Peyer's patch (tissue), 4 donors: ENCODE measurements at regions not wholly inside any gene's neighbourhood (a gene's known extent, or its start where the extent isn't known, plus 50 kb on each side); places are given as distances from the start of the nearest gene placed in this dataset.

Source experiments
- DNase-seq, 3 donors: peaks; one replicate each; pipeline ENCODE4 v3.0.0-alpha.2; 2017 to 2019
- H3K27ac ChIP-seq, 4 donors: fragments of 200-600 bp; sonication (generic); one replicate each; pipeline ENCODE4 v1.5.1; 2016 to 2019
- H3K27me3 ChIP-seq, 2 donors: fragments of 200-600 bp; sonication (generic); one replicate each; pipeline ENCODE4 v1.5.1; 2019
- H3K36me3 ChIP-seq, 3 donors: fragments of 200-600 bp; sonication (generic); one replicate each; pipeline ENCODE4 v1.5.1; 2016 to 2019
- H3K4me1 ChIP-seq, 4 donors: fragments of 200-600 bp; sonication (generic); one replicate each; pipeline ENCODE4 v1.5.1; 2016 to 2019
- H3K4me3 ChIP-seq, 4 donors: fragments of 200-600 bp; sonication (generic); 1 replicate in 3 of 4; 2 replicates in 1 of 4; pipeline ENCODE4 v1.5.1; 2016 to 2019; ENCODE audit warnings: mild to moderate bottlenecking in 1 of 4
- H3K9me3 ChIP-seq, 4 donors: fragments of 200-600 bp; sonication (generic); one replicate each; pipeline ENCODE4 v1.5.1; 2016 to 2019; ENCODE audit warnings: mild to moderate bottlenecking in 1 of 4
- CTCF ChIP-seq, 6 experiments: fragments of 450-650 bp in 4 of 6; fragments of 200-600 bp in 2 of 6; sonication (generic) in 1 of 6; IDR thresholded peaks; one replicate each; pipeline ENCODE4 v1.5.1; 2017 to 2019; ENCODE audit warnings: antibody characterized with exemption in 6 of 6, mild to moderate bottlenecking in 3 of 6, moderate library complexity in 1 of 6
- POLR2A ChIP-seq, 2 donors: fragments of 450-650 bp; IDR thresholded peaks; one replicate each; pipeline ENCODE4 v1.5.1; 2017; ENCODE audit warnings: antibody characterized with exemption in 2 of 2, mild to moderate bottlenecking in 2 of 2, moderate library complexity in 2 of 2

GRCh38 chr10:60681103-60681502 lies 97.2 kb upstream of the CDK1 start:
- H3K27me3 ChIP-seq: no peaks in the 10 kb centered on the region
- H3K36me3 ChIP-seq: no peaks in the 10 kb centered on the region
- no peaks in the 10 kb centered on the region for H3K9me3 ChIP-seq
- H3K4me3 ChIP-seq: no peak overlapping the region
- no peak overlapping the region for H3K27ac ChIP-seq
- no peak for DNase-seq
- H3K4me1 ChIP-seq: no peaks in the 10 kb centered on the region
- TF ChIP-seq POLR2A (IDR thresholded peaks at IDR 0.05): no peak
- no peak for TF ChIP-seq CTCF (IDR thresholded peaks at IDR 0.05)

GRCh38 chr10:60679388-60679990 lies 98.8 kb upstream of the CDK1 start:
- H3K27ac ChIP-seq: no peak overlapping the region
- H3K4me1 ChIP-seq: no peaks in the 10 kb centered on the region
- H3K27me3 ChIP-seq: no peaks in the 10 kb centered on the region
- no peaks in the 10 kb centered on the region for H3K36me3 ChIP-seq
- TF ChIP-seq POLR2A (IDR thresholded peaks at IDR 0.05) (no peak), CTCF (IDR thresholded peaks at IDR 0.05) (no peak)
- H3K9me3 ChIP-seq: no peaks in the 10 kb centered on the region
- DNase-seq: no peak
- H3K4me3 ChIP-seq: no peak overlapping the region

- no peak for DNase-seq
- Histone ChIP-seq H3K4me1 (no peaks in the 10 kb centered on the region), H3K4me3 (no peak overlapping the region), H3K9me3 (no peaks in the 10 kb centered on the region), H3K36me3 (no peaks in the 10 kb centered on the region), H3K27ac (no peak overlapping the region), H3K27me3 (no peaks in the 10 kb centered on the region)
- no peak for TF ChIP-seq CTCF (IDR thresholded peaks at IDR 0.05)
- TF ChIP-seq POLR2A (IDR thresholded peaks at IDR 0.05): no peak
Observed at GRCh38 chr10:60678978-60679377, 99.3 kb upstream of the CDK1 start.

- no peak overlapping the region for H3K27ac ChIP-seq
- no peak for TF ChIP-seq CTCF (IDR thresholded peaks at IDR 0.05)
- no peak for TF ChIP-seq POLR2A (IDR thresholded peaks at IDR 0.05)
- H3K4me1 ChIP-seq: no peaks in the 10 kb centered on the region
- H3K27me3 ChIP-seq: no peaks in the 10 kb centered on the region
- no peak for DNase-seq
- H3K36me3 ChIP-seq: no peaks in the 10 kb centered on the region
- H3K9me3 ChIP-seq: no peaks in the 10 kb centered on the region
- H3K4me3 ChIP-seq: no peak overlapping the region
Observed at GRCh38 chr10:60677531-60678129, 100.6 kb upstream of the CDK1 start.

GRCh38 chr10:60675236-60675635 lies 103.0 kb upstream of the CDK1 start:
- DNase-seq: no peak
- Histone ChIP-seq H3K27me3 (no peaks in the 10 kb centered on the region), H3K4me1 (no peaks in the 10 kb centered on the region), H3K9me3 (peaks cover 0 to 6% (median 0%) of the 10 kb centered on the region in 4 donors), H3K36me3 (no peaks in the 10 kb centered on the region), H3K4me3 (no peak overlapping the region), H3K27ac (no peak overlapping the region)
- no peak for TF ChIP-seq CTCF (IDR thresholded peaks at IDR 0.05)
- no peak for TF ChIP-seq POLR2A (IDR thresholded peaks at IDR 0.05)
